Glutamatergic neuron (in vitro differentiated cells): ENCODE measurements at regions not wholly inside any gene's neighbourhood (a gene's known extent, or its start where the extent isn't known, plus 50 kb on each side); places are given as distances from the start of the nearest gene placed in this dataset.

Experiments
- DNase-seq: peaks from one replicate; pipeline ENCODE4 v3.0.0; 2022
- H3K27ac Mint-ChIP-seq: one replicate; pipeline ENCODE4 v1.8.0; 2020; ENCODE audit warnings: mild to moderate bottlenecking, mixed read lengths, inconsistent platforms; ENCODE audit not compliant: unreplicated experiment
- H3K27me3 Mint-ChIP-seq: one replicate; pipeline ENCODE4 v1.8.0; 2020; ENCODE audit warnings: mild to moderate bottlenecking, moderate library complexity, mixed read lengths, inconsistent platforms; ENCODE audit not compliant: unreplicated experiment
- H3K36me3 Mint-ChIP-seq: one replicate; pipeline ENCODE4 v1.8.0; 2020; ENCODE audit warnings: mild to moderate bottlenecking, mixed read lengths, inconsistent platforms; ENCODE audit not compliant: unreplicated experiment
- H3K4me1 Mint-ChIP-seq: one replicate; pipeline ENCODE4 v1.8.0; 2020; ENCODE audit warnings: mild to moderate bottlenecking, low read depth, mixed read lengths, inconsistent platforms; ENCODE audit not compliant: unreplicated experiment
- H3K4me3 Mint-ChIP-seq: one replicate; pipeline ENCODE4 v1.8.0; 2020; ENCODE audit warnings: mild to moderate bottlenecking, mixed read lengths, inconsistent platforms; ENCODE audit not compliant: unreplicated experiment
- H3K9me3 Mint-ChIP-seq: one replicate; pipeline ENCODE4 v1.8.0; 2020; ENCODE audit warnings: mild to moderate bottlenecking, moderate library complexity, mixed read lengths, inconsistent platforms; ENCODE audit not compliant: unreplicated experiment
- CTCF ChIP-seq: fragments of 200-600 bp; sonication (generic); IDR thresholded peaks from one replicate; pipeline ENCODE4 v1.5.0; 2021; ENCODE audit not compliant: partially characterized antibody, unreplicated experiment

- H3K9me3 Mint-ChIP-seq = peaks cover 2% of the 10 kb centered on the region
- H3K4me1 Mint-ChIP-seq = no peaks in the 10 kb centered on the region
- no peak overlapping the region for H3K27ac Mint-ChIP-seq
- DNase-seq = no peak
- H3K36me3 Mint-ChIP-seq = no peaks in the 10 kb centered on the region
- H3K27me3 Mint-ChIP-seq = no peaks in the 10 kb centered on the region
- TF ChIP-seq CTCF = no peak
- no peak overlapping the region for H3K4me3 Mint-ChIP-seq
Observed at GRCh38 chr2:116200086-116200485, 1614.4 kb upstream of the DDX18 start.

- H3K9me3 Mint-ChIP-seq = no peaks in the 10 kb centered on the region
- H3K36me3 Mint-ChIP-seq = no peaks in the 10 kb centered on the region
- TF ChIP-seq CTCF = no peak
- H3K27ac Mint-ChIP-seq = no peak overlapping the region
- H3K27me3 Mint-ChIP-seq = no peaks in the 10 kb centered on the region
- H3K4me1 Mint-ChIP-seq = no peaks in the 10 kb centered on the region
- H3K4me3 Mint-ChIP-seq = no peak overlapping the region
- DNase-seq = no peak
Observed at GRCh38 chr2:116211719-116212118, 1602.8 kb upstream of the DDX18 start.

- H3K4me3 Mint-ChIP-seq = no peak overlapping the region
- H3K36me3 Mint-ChIP-seq = no peaks in the 10 kb centered on the region
- H3K4me1 Mint-ChIP-seq = no peaks in the 10 kb centered on the region
- no peak overlapping the region for H3K27ac Mint-ChIP-seq
- no peak for DNase-seq
- H3K27me3 Mint-ChIP-seq = no peaks in the 10 kb centered on the region
- no peaks in the 10 kb centered on the region for H3K9me3 Mint-ChIP-seq
- no peak for TF ChIP-seq CTCF
Observed at GRCh38 chr2:116222793-116223192, 1591.7 kb upstream of the DDX18 start.

DNA sequence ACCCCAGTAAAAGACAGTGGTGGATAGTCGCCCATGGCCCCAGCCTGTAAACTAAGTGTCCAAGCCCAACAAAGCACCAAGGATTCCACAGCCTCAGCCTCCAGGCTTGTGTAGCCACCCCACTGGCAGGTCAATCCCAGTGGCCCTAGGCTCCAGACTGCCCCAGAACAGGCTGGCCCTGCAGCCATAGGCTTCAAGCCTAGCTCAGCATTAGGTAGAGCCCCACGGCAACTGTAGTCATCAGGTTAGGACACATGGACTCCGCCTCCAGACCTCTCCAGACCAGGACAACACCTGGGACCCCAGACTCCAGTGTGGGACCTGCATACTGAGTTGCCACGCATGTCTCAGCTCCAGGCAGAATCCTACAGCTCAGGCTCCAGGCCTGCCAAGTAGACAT is 1590.6 kb upstream of the DDX18 start:
- Mint-ChIP-seq H3K4me1 (no peaks in the 10 kb centered on the region), H3K27ac (no peak overlapping the region), H3K4me3 (no peak overlapping the region), H3K27me3 (no peaks in the 10 kb centered on the region), H3K9me3 (no peaks in the 10 kb centered on the region), H3K36me3 (no peaks in the 10 kb centered on the region)
- DNase-seq = no peak
- no peak for TF ChIP-seq CTCF

DNA sequence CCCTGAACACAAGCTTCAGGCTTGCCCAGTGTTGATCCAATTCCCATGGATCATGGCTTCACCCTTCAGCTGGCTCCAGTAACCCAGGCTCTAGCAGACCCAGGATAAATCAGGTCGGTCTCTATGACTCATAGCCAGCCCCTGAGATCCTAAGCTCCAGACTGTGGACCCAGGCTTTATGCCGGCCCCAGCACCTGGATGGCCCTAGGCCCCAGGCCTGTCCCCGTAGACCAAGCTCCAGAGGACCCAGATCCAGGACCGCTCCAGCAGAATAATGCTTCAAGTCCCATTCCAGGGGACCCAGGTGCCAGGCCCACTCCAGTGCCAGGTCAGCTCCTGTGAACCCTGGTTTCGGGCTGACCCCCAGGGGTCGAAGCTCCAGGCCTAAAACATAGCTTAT is 1589.9 kb upstream of the DDX18 start:
- Mint-ChIP-seq H3K27ac (no peak overlapping the region), H3K36me3 (no peaks in the 10 kb centered on the region), H3K27me3 (no peaks in the 10 kb centered on the region), H3K4me1 (no peaks in the 10 kb centered on the region), H3K9me3 (no peaks in the 10 kb centered on the region), H3K4me3 (no peak overlapping the region)
- no peak for DNase-seq
- TF ChIP-seq CTCF = no peak
